Sigmoid colon (tissue), 6 donors: ENCODE measurements at regions not wholly inside any gene's neighbourhood (a gene's known extent, or its start where the extent isn't known, plus 50 kb on each side); places are given as distances from the start of the nearest gene placed in this dataset.

Experiments used
- DNase-seq: peaks from one replicate; pipeline ENCODE4 v3.0.0-alpha.2; 2019
- H3K27ac ChIP-seq, 4 donors: fragments of 200-600 bp; sonication (generic); one replicate each; pipeline ENCODE4 v1.5.1; 2016 to 2019; ENCODE audit warnings: mild to moderate bottlenecking in 1 of 4
- H3K27me3 ChIP-seq, 3 donors: fragments of 200-600 bp; sonication (generic); one replicate each; pipeline ENCODE4 v1.5.1; 2019; ENCODE audit warnings: mild to moderate bottlenecking in 1 of 3
- H3K36me3 ChIP-seq, 4 donors: fragments of 200-600 bp; sonication (generic); one replicate each; pipeline ENCODE4 v1.5.1; 2016 to 2019
- H3K4me1 ChIP-seq, 4 donors: fragments of 200-600 bp; sonication (generic); one replicate each; pipeline ENCODE4 v1.5.1; 2017 to 2019
- H3K4me3 ChIP-seq, 4 donors: fragments of 200-600 bp; sonication (generic); one replicate each; pipeline ENCODE4 v1.5.1; 2017 to 2019; ENCODE audit warnings: mild to moderate bottlenecking in 2 of 4, moderate library complexity in 1 of 4
- H3K9me3 ChIP-seq, 4 donors: fragments of 200-600 bp in 3 of 4; sonication (generic) in 3 of 4; one replicate each; pipeline versions ENCODE4 v1.5.1 to v1.6.1; 2013 to 2019
- CTCF ChIP-seq, 4 experiments: fragments of 450-650 bp in 3 of 4; fragments of 200-600 bp in 1 of 4; IDR thresholded peaks; one replicate each; pipeline ENCODE4 v1.5.1; 2016 to 2019; ENCODE audit warnings: antibody characterized with exemption in 4 of 4, mild to moderate bottlenecking in 3 of 4, moderate library complexity in 2 of 4
- EP300 ChIP-seq, 4 donors: sonication (generic); formaldehyde crosslinking; IDR thresholded peaks; one replicate each; pipeline ENCODE4 v1.6.1; 2017; ENCODE audit warnings: antibody characterized with exemption in 4 of 4
- POLR2A ChIP-seq, 2 donors: fragments of 450-650 bp; IDR thresholded peaks; one replicate each; pipeline ENCODE4 v1.6.1; 2016; ENCODE audit warnings: antibody characterized with exemption in 2 of 2, mild to moderate bottlenecking in 2 of 2, moderate library complexity in 2 of 2
- POLR2AphosphoS5 ChIP-seq, 4 donors: sonication (generic); formaldehyde crosslinking; IDR thresholded peaks; one replicate each; pipeline ENCODE4 v1.6.1; 2017; ENCODE audit warnings: antibody characterized with exemption in 4 of 4
- WGBS, 2 donors: extraction: QIAGEN DNeasy Blood & Tissue Kit; methylation state at CpG; one replicate each; pipeline ENCODE4 v1.1.7; 2013; 5-methylcytosine and 5-hydroxymethylcytosine counted together
- intact Hi-C: fragments of 100-400 bp; cut with DNase I; formaldehyde crosslinking; loops from one replicate; pipeline ENCODE4 v1.15.1; 2023
- donor health status: healthy with polysubstance abuse.
- donor health status: healthy.

- no peaks in the 10 kb centered on the region for H3K36me3 ChIP-seq
- no peak for DNase-seq
- peak overlapping the region in 1 of 4 donors; percentile 22 for H3K27ac ChIP-seq
- no peaks in the 10 kb centered on the region for H3K27me3 ChIP-seq
- H3K4me1 ChIP-seq, result no peaks in the 10 kb centered on the region
- intact Hi-C loops, result no loop called here
- TF ChIP-seq POLR2A (IDR thresholded peaks at IDR 0.05), result no peak
- TF ChIP-seq CTCF (IDR thresholded peaks at IDR 0.05), result no peak
- no peak for TF ChIP-seq EP300 (IDR thresholded peaks at IDR 0.05)
- no peak for TF ChIP-seq POLR2AphosphoS5 (IDR thresholded peaks at IDR 0.05)
- no peaks in the 10 kb centered on the region for H3K9me3 ChIP-seq
- WGBS, 2 donors, result 81 to 94% methylated on average over 12 of the region's 12 CpGs
- no peak overlapping the region for H3K4me3 ChIP-seq
These were observed 147.4 kb upstream of the FOXN3 start for GRCh38 chr14:89564286-89564957.

DNA sequence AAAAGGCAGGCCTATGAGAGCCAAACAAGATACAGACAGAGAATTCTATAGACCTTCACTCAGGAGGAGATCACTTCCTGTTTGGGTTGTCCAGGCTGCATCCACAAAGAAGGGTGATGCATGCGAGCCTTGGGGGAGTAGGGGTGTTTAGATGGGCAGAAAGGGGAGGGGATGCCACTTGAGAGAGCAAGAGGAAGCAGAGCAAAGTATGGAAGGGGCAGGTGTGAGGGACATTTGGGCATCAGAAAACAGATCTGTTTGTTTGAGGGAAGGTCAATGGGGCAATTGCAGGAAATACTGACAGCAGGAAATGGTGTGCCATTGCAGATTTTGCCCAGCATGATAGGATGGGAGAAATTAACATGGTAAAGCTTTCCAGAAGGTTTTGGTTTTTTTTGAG, 146.4 kb upstream of the FOXN3 start:
- Histone ChIP-seq H3K36me3 (no peaks in the 10 kb centered on the region), H3K27ac (no peak overlapping the region), H3K27me3 (no peaks in the 10 kb centered on the region), H3K4me1 (no peaks in the 10 kb centered on the region), H3K9me3 (no peaks in the 10 kb centered on the region), H3K4me3 (no peak overlapping the region)
- WGBS, 2 donors, result 93 to 94% methylated on average over 1 of the region's 1 CpG
- DNase-seq, result no peak
- intact Hi-C loops, result no loop called here
- TF ChIP-seq POLR2AphosphoS5 (IDR thresholded peaks at IDR 0.05), result no peak
- TF ChIP-seq EP300 (IDR thresholded peaks at IDR 0.05), result no peak
- no peak for TF ChIP-seq POLR2A (IDR thresholded peaks at IDR 0.05)
- TF ChIP-seq CTCF (IDR thresholded peaks at IDR 0.05), result no peak

GRCh38 chr14:89551955-89552354, 134.9 kb upstream of the FOXN3 start:
- Histone ChIP-seq H3K4me1 (peaks cover 0 to 18% (median 5%) of the 10 kb centered on the region in 4 donors), H3K27ac (no peak overlapping the region), H3K27me3 (no peaks in the 10 kb centered on the region), H3K36me3 (no peaks in the 10 kb centered on the region), H3K9me3 (no peaks in the 10 kb centered on the region), H3K4me3 (no peak overlapping the region)
- no peak for DNase-seq
- intact Hi-C loops, result no loop called here
- TF ChIP-seq POLR2A (IDR thresholded peaks at IDR 0.05) (no peak), EP300 (IDR thresholded peaks at IDR 0.05) (no peak), POLR2AphosphoS5 (IDR thresholded peaks at IDR 0.05) (no peak), CTCF (IDR thresholded peaks at IDR 0.05) (no peak)
- 86 to 87% methylated on average over 7 of the region's 7 CpGs for WGBS, 2 donors

- WGBS, 2 donors, result 82 to 90% methylated on average over 6 of the region's 6 CpGs
- no peak for TF ChIP-seq POLR2AphosphoS5 (IDR thresholded peaks at IDR 0.05)
- TF ChIP-seq POLR2A (IDR thresholded peaks at IDR 0.05), result no peak
- TF ChIP-seq EP300 (IDR thresholded peaks at IDR 0.05), result no peak
- TF ChIP-seq CTCF (IDR thresholded peaks at IDR 0.05), result no peak
- Histone ChIP-seq H3K36me3 (no peaks in the 10 kb centered on the region), H3K4me3 (no peak overlapping the region), H3K9me3 (no peaks in the 10 kb centered on the region), H3K4me1 (peaks cover 0 to 18% (median 5%) of the 10 kb centered on the region in 4 donors), H3K27ac (no peak overlapping the region), H3K27me3 (no peaks in the 10 kb centered on the region)
- DNase-seq, result no peak
- intact Hi-C loops, result no loop called here
These were observed 134.4 kb upstream of the FOXN3 start for GRCh38 chr14:89551432-89551831.

DNA sequence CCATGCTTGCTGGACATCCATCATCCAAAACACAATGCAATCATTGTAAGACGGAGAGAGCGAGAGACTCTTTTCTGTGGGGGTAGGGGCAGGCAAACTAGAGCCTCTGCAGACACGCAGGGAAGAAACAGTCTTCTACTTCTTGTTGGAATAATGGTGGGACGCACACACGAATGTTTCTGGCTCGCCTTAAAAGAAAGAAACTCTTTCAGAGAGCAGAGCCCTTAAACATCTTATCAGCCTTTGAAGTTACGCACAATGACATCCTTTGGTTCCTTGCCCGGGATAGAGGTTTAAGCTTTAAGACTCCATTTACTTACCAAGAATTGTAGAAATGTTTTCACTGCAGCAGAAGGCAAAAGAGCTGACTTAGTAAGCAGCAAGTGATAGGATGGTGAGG, 133.8 kb upstream of the FOXN3 start:
- intact Hi-C loops, result no loop called here
- Histone ChIP-seq H3K36me3 (no peaks in the 10 kb centered on the region), H3K4me3 (no peak overlapping the region), H3K9me3 (no peaks in the 10 kb centered on the region), H3K4me1 (peaks cover 0 to 18% (median 5%) of the 10 kb centered on the region in 4 donors), H3K27me3 (no peaks in the 10 kb centered on the region), H3K27ac (no peak overlapping the region)
- DNase-seq, result no peak
- WGBS, 2 donors, result 79 to 83% methylated on average over 8 of the region's 8 CpGs
- TF ChIP-seq POLR2A (IDR thresholded peaks at IDR 0.05), result no peak
- TF ChIP-seq CTCF (IDR thresholded peaks at IDR 0.05), result no peak
- no peak for TF ChIP-seq POLR2AphosphoS5 (IDR thresholded peaks at IDR 0.05)
- no peak for TF ChIP-seq EP300 (IDR thresholded peaks at IDR 0.05)
